ENCODE measurements at regions not wholly inside any gene's neighbourhood (a gene's known extent, or its start where the extent isn't known, plus 50 kb on each side); places are given as distances from the start of the nearest gene placed in this dataset.

DNA sequence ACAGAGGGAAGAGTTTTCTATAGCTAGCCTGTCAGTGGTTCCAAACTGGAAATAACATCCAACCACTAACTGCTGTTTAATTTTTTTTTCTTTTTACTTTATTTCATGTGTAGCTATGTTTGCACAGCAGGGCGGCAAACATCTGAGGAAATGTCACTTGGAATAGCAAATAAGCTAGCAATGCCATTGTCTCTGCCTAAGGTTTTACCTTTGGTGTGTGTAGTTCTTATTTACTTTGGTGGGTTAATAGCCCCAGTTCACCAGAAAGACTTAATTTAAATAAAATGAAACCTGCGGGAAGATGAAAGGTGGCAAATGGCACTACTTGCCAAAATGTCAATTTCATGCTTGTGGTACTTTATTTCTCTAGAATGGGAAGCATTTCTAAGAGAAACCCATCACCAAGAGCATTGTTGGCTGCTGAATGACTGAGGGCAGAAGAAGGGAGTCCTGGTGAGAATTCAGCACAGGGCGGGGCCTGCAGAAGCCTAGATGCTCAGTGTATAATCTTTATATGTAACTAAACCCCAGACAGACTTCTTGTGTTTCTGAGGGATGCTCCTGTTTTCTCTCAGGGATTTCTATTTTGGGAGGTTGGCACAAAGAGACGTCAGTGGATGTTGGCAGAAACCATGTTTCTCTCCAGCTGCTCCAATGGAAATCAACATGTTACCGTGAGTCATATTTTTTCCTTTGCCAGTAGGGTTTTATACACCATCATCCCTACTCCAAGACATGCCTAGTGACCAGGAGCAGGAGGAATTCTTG lies 300.4 kb upstream of the NT5C1B start:
- H3K27ac ChIP-seq (ENCODE audit: extremely low read depth, low read depth, low read length), result no peak overlapping the region
- H3K27me3 ChIP-seq (ENCODE audit: control insufficient read depth in 2 of 2, insufficient read depth in 2 of 2, low read length in 2 of 2), result no peaks in the 10 kb centered on the region
- ChIA-PET POLR2A (no interaction called here), CTCF (ENCODE audit: low intra/inter-chr PET ratio) (no interaction called here)
- H3K9ac ChIP-seq (ENCODE audit: insufficient read depth in 1 of 2, low read depth in 2 of 2, low read length in 2 of 2), result no peak overlapping the region
- ATAC-seq (no peak), DNase-seq (ENCODE audit: extremely low read depth in 1 of 4, low spot score in 3 of 4) (no peak), FAIRE-seq (no peak)
- H3K9me3 ChIP-seq (replicated peaks; ENCODE audit: control insufficient read depth, insufficient read depth, low read depth, low read length), result no peaks in the 10 kb centered on the region; the same call in 1 of the 2 replicates
- in situ Hi-C loops (cut with MboI) (no loop called here), intact Hi-C loops (cut with micrococcal nuclease) (no loop called here)
- no peaks in the 10 kb centered on the region for H4K20me1 ChIP-seq (replicated peaks; ENCODE audit: control insufficient read depth, insufficient read depth, low read length)
- 1% methylated on average over 5 of the region's 5 CpGs for WGBS (ENCODE audit: insufficient coverage, low coverage, missing lambda C conversion rate)
- H3K4me1 ChIP-seq (replicated peaks in 1 of 2; ENCODE audit: control insufficient read depth in 2 of 2, insufficient read depth in 2 of 2, low read length in 2 of 2), result no peaks in the 10 kb centered on the region
- no peaks in the 10 kb centered on the region for H3K36me3 ChIP-seq (ENCODE audit: control insufficient read depth, insufficient read depth, low read length)
- no peak overlapping the region for H3K4me3 ChIP-seq
- no peaks in the 10 kb centered on the region for H3K9me1 ChIP-seq (ENCODE audit: control insufficient read depth, insufficient read depth, low read length)
- H3K79me2 ChIP-seq (ENCODE audit: control insufficient read depth, insufficient read depth, low read length), result no peaks in the 10 kb centered on the region
- no TSS peak for BruUV-seq (replicated peaks)
- H2AFZ ChIP-seq (ENCODE audit: low read depth, low read length), result no peak overlapping the region
- no peak overlapping the region for H3K4me2 ChIP-seq (ENCODE audit: insufficient read depth, low read length)
- TF ChIP-seq HSF4 (CRISPR knock-in tag; IDR thresholded peaks at IDR 0.05; ENCODE audit: borderline replicate concordance) (no peak), SP1 (CRISPR knock-in tag; IDR thresholded peaks at IDR 0.05) (no peak), CBFB (CRISPR knock-in tag; IDR thresholded peaks at IDR 0.05) (no peak), KLF10 (CRISPR knock-in tag; IDR thresholded peaks at IDR 0.05) (no peak), TBP (optimal IDR thresholded peaks at IDR 0.05; ENCODE audit: low read depth, low read length) (no peak), ZNF830 (CRISPR knock-in tag; IDR thresholded peaks at IDR 0.05) (no peak), PRMT5 (CRISPR knock-in tag; IDR thresholded peaks at IDR 0.05) (no peak), ESRRB (CRISPR knock-in tag; IDR thresholded peaks at IDR 0.05; ENCODE audit: borderline replicate concordance) (no peak), KAT2B (IDR thresholded peaks at IDR 0.05; ENCODE audit: low read depth, low read length) (no peak), NR4A1 (CRISPR knock-in tag; IDR thresholded peaks at IDR 0.05) (no peak), NR4A1 (tag; IDR thresholded peaks at IDR 0.05) (no peak), POLR2AphosphoS5 (IDR thresholded peaks at IDR 0.05; ENCODE audit: control insufficient read depth, insufficient read depth, low read depth, low read length) (no peak), ZNF431 (CRISPR knock-in tag; IDR thresholded peaks at IDR 0.05) (no peak)
- TF ChIP-seq, protein P1, sequence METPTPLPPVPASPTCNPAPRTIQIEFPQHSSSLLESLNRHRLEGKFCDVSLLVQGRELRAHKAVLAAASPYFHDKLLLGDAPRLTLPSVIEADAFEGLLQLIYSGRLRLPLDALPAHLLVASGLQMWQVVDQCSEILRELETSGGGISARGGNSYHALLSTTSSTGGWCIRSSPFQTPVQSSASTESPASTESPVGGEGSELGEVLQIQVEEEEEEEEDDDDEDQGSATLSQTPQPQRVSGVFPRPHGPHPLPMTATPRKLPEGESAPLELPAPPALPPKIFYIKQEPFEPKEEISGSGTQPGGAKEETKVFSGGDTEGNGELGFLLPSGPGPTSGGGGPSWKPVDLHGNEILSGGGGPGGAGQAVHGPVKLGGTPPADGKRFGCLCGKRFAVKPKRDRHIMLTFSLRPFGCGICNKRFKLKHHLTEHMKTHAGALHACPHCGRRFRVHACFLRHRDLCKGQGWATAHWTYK (CRISPR knock-in tag; IDR thresholded peaks at IDR 0.05), result no peak
- TF ChIP-seq, protein P2, sequence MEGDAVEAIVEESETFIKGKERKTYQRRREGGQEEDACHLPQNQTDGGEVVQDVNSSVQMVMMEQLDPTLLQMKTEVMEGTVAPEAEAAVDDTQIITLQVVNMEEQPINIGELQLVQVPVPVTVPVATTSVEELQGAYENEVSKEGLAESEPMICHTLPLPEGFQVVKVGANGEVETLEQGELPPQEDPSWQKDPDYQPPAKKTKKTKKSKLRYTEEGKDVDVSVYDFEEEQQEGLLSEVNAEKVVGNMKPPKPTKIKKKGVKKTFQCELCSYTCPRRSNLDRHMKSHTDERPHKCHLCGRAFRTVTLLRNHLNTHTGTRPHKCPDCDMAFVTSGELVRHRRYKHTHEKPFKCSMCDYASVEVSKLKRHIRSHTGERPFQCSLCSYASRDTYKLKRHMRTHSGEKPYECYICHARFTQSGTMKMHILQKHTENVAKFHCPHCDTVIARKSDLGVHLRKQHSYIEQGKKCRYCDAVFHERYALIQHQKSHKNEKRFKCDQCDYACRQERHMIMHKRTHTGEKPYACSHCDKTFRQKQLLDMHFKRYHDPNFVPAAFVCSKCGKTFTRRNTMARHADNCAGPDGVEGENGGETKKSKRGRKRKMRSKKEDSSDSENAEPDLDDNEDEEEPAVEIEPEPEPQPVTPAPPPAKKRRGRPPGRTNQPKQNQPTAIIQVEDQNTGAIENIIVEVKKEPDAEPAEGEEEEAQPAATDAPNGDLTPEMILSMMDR (IDR thresholded peaks at IDR 0.05 in 2 of 3, conservative IDR thresholded peaks at IDR 0.05 in 1 of 3; ENCODE audit: insufficient read depth in 2 of 3, low read depth in 1 of 3, low read length in 3 of 3), result no peak
- TF ChIP-seq, protein P3, sequence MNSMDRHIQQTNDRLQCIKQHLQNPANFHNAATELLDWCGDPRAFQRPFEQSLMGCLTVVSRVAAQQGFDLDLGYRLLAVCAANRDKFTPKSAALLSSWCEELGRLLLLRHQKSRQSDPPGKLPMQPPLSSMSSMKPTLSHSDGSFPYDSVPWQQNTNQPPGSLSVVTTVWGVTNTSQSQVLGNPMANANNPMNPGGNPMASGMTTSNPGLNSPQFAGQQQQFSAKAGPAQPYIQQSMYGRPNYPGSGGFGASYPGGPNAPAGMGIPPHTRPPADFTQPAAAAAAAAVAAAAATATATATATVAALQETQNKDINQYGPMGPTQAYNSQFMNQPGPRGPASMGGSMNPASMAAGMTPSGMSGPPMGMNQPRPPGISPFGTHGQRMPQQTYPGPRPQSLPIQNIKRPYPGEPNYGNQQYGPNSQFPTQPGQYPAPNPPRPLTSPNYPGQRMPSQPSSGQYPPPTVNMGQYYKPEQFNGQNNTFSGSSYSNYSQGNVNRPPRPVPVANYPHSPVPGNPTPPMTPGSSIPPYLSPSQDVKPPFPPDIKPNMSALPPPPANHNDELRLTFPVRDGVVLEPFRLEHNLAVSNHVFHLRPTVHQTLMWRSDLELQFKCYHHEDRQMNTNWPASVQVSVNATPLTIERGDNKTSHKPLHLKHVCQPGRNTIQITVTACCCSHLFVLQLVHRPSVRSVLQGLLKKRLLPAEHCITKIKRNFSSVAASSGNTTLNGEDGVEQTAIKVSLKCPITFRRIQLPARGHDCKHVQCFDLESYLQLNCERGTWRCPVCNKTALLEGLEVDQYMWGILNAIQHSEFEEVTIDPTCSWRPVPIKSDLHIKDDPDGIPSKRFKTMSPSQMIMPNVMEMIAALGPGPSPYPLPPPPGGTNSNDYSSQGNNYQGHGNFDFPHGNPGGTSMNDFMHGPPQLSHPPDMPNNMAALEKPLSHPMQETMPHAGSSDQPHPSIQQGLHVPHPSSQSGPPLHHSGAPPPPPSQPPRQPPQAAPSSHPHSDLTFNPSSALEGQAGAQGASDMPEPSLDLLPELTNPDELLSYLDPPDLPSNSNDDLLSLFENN (IDR thresholded peaks at IDR 0.05; ENCODE audit: low read depth in 2 of 2, low read length in 2 of 2), result no peak
- TF ChIP-seq, protein P4, sequence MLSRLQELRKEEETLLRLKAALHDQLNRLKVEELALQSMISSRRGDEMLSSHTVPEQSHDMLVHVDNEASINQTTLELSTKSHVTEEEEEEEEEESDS (CRISPR knock-in tag; IDR thresholded peaks at IDR 0.05), result no peak
